ENCODE measurements at regions not wholly inside any gene's neighbourhood (a gene's known extent, or its start where the extent isn't known, plus 50 kb on each side); places are given as distances from the start of the nearest gene placed in this dataset.
"Not testable (repeated sequence)": the region's sequence is repeated elsewhere in the genome, so short reads cannot be mapped to it uniquely, and the experiment has no call there.

- no peak for DNase-seq (ENCODE audit: low read depth)
These were observed 236.5 kb downstream of the GLUD2 start for GRCh38 chrX:121283921-121284320.

- DNase-seq (ENCODE audit: low read depth), result no peak
These were observed 251.1 kb downstream of the GLUD2 start for GRCh38 chrX:121298499-121298898.

- DNase-seq (ENCODE audit: low read depth), result no peak
These were observed 253.9 kb downstream of the GLUD2 start for GRCh38 chrX:121301356-121301755.

- DNase-seq (ENCODE audit: low read depth), result no peak
These were observed 254.4 kb downstream of the GLUD2 start for GRCh38 chrX:121301822-121302221.

- DNase-seq (ENCODE audit: low read depth), result peak; percentile 0
These were observed 260.0 kb downstream of the GLUD2 start for GRCh38 chrX:121307449-121307848.

GRCh38 chrX:121308276-121308805, 260.9 kb downstream of the GLUD2 start:
- DNase-seq (ENCODE audit: low read depth), result peak; percentile 1

- no peak for DNase-seq (ENCODE audit: low read depth)
These were observed 263.4 kb downstream of the GLUD2 start for GRCh38 chrX:121310820-121311219.

- no peak for DNase-seq (ENCODE audit: low read depth)
These were observed 273.0 kb downstream of the GLUD2 start for GRCh38 chrX:121320441-121320840.

GRCh38 chrX:121322159-121322558, 274.7 kb downstream of the GLUD2 start:
- no peak for DNase-seq (ENCODE audit: low read depth)

GRCh38 chrX:121323337-121323736, 275.9 kb downstream of the GLUD2 start:
- DNase-seq (ENCODE audit: low read depth), result no peak

GRCh38 chrX:121333942-121334341, 286.5 kb downstream of the GLUD2 start:
- no peak for DNase-seq (ENCODE audit: low read depth)

GRCh38 chrX:121336831-121337421, 289.5 kb downstream of the GLUD2 start:
- DNase-seq (ENCODE audit: low read depth), result no peak

- no peak for DNase-seq (ENCODE audit: low read depth)
These were observed 290.4 kb downstream of the GLUD2 start for GRCh38 chrX:121337816-121338215.

GRCh38 chrX:121349263-121349662, 301.9 kb downstream of the GLUD2 start:
- DNase-seq (ENCODE audit: low read depth), result no peak

- no peak for DNase-seq (ENCODE audit: low read depth)
These were observed 308.9 kb downstream of the GLUD2 start for GRCh38 chrX:121356139-121356849.

- no peak for DNase-seq (ENCODE audit: low read depth)
These were observed 309.4 kb downstream of the GLUD2 start for GRCh38 chrX:121356850-121357171.

- no peak for DNase-seq (ENCODE audit: low read depth)
These were observed 312.9 kb downstream of the GLUD2 start for GRCh38 chrX:121360280-121360679.

GRCh38 chrX:121365572-121366161, 318.3 kb downstream of the GLUD2 start:
- no peak for DNase-seq (ENCODE audit: low read depth)

GRCh38 chrX:121374471-121374870, 327.1 kb downstream of the GLUD2 start:
- no peak for DNase-seq (ENCODE audit: low read depth)

GRCh38 chrX:121381915-121382314, 334.5 kb downstream of the GLUD2 start:
- DNase-seq (ENCODE audit: low read depth), result not testable (repeated sequence)

- DNase-seq (ENCODE audit: low read depth), result no peak
These were observed 342.7 kb downstream of the GLUD2 start for GRCh38 chrX:121389976-121390714.

- DNase-seq (ENCODE audit: low read depth), result no peak
These were observed 358.4 kb downstream of the GLUD2 start for GRCh38 chrX:121405826-121406225.

All from myocyte (in vitro differentiated cells).